WTC11 (cell line): ENCODE measurements at regions not wholly inside any gene's neighbourhood (a gene's known extent, or its start where the extent isn't known, plus 50 kb on each side); places are given as distances from the start of the nearest gene placed in this dataset.

Source experiments
- CTCF ChIP-seq: fragments of 200-600 bp; IDR thresholded peaks from 2 replicates; pipeline ENCODE4 v1.8.0; 2022; ENCODE audit warnings: antibody characterized with exemption
- ELF4 ChIP-seq: sonication (generic); formaldehyde crosslinking; IDR thresholded peaks from 2 replicates; pipeline ENCODE4 v1.8.1; 2022; ENCODE audit warnings: low read depth, mild to moderate bottlenecking, moderate library complexity, missing genetic modification reagents
- KAT7 ChIP-seq: sonication (generic); formaldehyde crosslinking; IDR thresholded peaks from 2 replicates; pipeline ENCODE4 v1.8.1; 2023; ENCODE audit warnings: missing genetic modification reagents, mild to moderate bottlenecking, borderline replicate concordance
- MAX ChIP-seq: sonication (generic); formaldehyde crosslinking; IDR thresholded peaks from 2 replicates; pipeline ENCODE4 v1.8.0; 2022; ENCODE audit warnings: mild to moderate bottlenecking, missing genetic modification reagents
- MXD4 ChIP-seq: fragments of 250-450 bp; sonication (Bioruptor Pico); IDR thresholded peaks from 2 replicates; pipeline ENCODE4 v1.8.0; 2021; ENCODE audit warnings: mild to moderate bottlenecking, moderate library complexity, borderline replicate concordance
- NR3C1 ChIP-seq: sonication (generic); formaldehyde crosslinking; conservative IDR thresholded peaks from 2 replicates; pipeline ENCODE4 v1.8.1; 2023; ENCODE audit warnings: low read depth, mild to moderate bottlenecking, missing genetic modification reagents
- TEAD1 ChIP-seq: sonication (generic); formaldehyde crosslinking; IDR thresholded peaks from 2 replicates; pipeline ENCODE4 v1.8.0; 2022; ENCODE audit warnings: mild to moderate bottlenecking, missing genetic modification reagents
- ZNF121 ChIP-seq: sonication (generic); formaldehyde crosslinking; IDR thresholded peaks from 2 replicates; pipeline ENCODE4 v1.8.0; 2023; ENCODE audit warnings: missing genetic modification reagents
- ZNF232 ChIP-seq: sonication (generic); formaldehyde crosslinking; IDR thresholded peaks from 2 replicates; pipeline ENCODE4 v1.8.0; 2022; ENCODE audit warnings: mild to moderate bottlenecking, missing genetic modification reagents
- ZNF263 ChIP-seq: sonication (generic); formaldehyde crosslinking; IDR thresholded peaks from 2 replicates; pipeline ENCODE4 v1.8.1; 2022; ENCODE audit warnings: low read depth, mild to moderate bottlenecking, moderate library complexity, missing genetic modification reagents
- TF ChIP-seq, protein P1 (sequence below): sonication (generic); formaldehyde crosslinking; conservative IDR thresholded peaks from 2 replicates; pipeline ENCODE4 v1.8.1; 2022; ENCODE audit warnings: mild to moderate bottlenecking, missing genetic modification reagents
- TF ChIP-seq, protein P2 (sequence below): sonication (generic); formaldehyde crosslinking; IDR thresholded peaks from 2 replicates; pipeline ENCODE4 v1.8.1; 2022; ENCODE audit warnings: low read depth, missing genetic modification reagents, borderline replicate concordance

GRCh38 chr2:145775591-145775990, 1255.7 kb upstream of the ZEB2 start:
- no peak for TF ChIP-seq CTCF
- TF ChIP-seq ZNF232: no peak
- no peak for TF ChIP-seq ZNF263 (CRISPR knock-in tag)
- no peak for TF ChIP-seq MAX
- no peak for TF ChIP-seq TEAD1 (CRISPR knock-in tag)
- TF ChIP-seq KAT7 (CRISPR knock-in tag): no peak
- TF ChIP-seq, protein P1, sequence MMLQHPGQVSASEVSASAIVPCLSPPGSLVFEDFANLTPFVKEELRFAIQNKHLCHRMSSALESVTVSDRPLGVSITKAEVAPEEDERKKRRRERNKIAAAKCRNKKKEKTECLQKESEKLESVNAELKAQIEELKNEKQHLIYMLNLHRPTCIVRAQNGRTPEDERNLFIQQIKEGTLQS (CRISPR knock-in tag): no peak
- TF ChIP-seq ZNF121 (CRISPR knock-in tag): no peak
- no peak for TF ChIP-seq MXD4 (CRISPR knock-in tag)
- TF ChIP-seq, protein P2, sequence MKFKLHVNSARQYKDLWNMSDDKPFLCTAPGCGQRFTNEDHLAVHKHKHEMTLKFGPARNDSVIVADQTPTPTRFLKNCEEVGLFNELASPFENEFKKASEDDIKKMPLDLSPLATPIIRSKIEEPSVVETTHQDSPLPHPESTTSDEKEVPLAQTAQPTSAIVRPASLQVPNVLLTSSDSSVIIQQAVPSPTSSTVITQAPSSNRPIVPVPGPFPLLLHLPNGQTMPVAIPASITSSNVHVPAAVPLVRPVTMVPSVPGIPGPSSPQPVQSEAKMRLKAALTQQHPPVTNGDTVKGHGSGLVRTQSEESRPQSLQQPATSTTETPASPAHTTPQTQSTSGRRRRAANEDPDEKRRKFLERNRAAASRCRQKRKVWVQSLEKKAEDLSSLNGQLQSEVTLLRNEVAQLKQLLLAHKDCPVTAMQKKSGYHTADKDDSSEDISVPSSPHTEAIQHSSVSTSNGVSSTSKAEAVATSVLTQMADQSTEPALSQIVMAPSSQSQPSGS (CRISPR knock-in tag): no peak
- TF ChIP-seq NR3C1 (CRISPR knock-in tag): no peak
- no peak for TF ChIP-seq ELF4 (CRISPR knock-in tag)
